ENCODE measurements at regions not wholly inside any gene's neighbourhood (a gene's known extent, or its start where the extent isn't known, plus 50 kb on each side); places are given as distances from the start of the nearest gene placed in this dataset.

GRCh38 chr7:25520516-25520915, 292.2 kb upstream of the NPVF start:
- DNase-seq = no peak

DNA sequence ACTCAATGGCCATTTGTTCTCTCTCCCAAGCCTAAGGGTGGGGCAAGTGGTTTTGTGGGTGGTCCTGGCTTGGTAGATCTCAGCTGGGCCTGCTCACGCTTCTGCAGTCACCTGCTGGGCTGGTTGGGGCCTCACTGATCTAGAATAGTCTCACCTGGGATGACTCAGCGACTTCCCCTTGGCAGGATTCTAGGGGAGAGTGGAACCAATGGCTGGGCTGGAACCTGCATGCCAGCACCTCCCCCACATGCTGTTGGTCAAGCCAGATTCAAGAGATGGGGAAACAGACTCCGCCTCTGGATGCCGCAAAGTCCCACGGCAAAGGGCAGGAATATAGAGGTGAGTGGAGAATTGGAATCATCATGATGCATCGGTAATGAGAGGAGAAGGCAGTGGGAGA, 292.9 kb upstream of the NPVF start:
- DNase-seq = no peak

DNA sequence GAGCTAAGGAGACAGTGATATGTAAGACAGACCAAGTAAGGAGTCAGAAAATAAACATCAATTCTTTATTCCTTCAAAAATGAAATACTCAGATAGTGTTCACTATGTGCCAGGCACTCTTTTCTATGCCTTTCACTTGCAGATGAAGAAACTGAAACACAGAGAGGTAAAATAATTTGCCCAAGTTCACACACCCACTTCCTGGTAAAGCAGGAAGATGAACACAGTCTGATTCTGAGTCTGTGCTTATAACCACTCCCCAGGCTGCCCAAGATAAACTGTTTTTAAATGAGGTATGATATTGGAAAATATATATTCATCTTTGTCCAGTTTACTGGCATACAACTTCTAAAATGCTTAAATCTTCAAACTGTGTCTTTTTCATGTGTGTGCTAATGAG, 294.4 kb upstream of the NPVF start:
- DNase-seq = no peak

GRCh38 chr7:25527665-25528170, 299.4 kb upstream of the NPVF start:
- no peak for DNase-seq

GRCh38 chr7:25529320-25529719, 301.0 kb upstream of the NPVF start:
- DNase-seq = no peak

DNA sequence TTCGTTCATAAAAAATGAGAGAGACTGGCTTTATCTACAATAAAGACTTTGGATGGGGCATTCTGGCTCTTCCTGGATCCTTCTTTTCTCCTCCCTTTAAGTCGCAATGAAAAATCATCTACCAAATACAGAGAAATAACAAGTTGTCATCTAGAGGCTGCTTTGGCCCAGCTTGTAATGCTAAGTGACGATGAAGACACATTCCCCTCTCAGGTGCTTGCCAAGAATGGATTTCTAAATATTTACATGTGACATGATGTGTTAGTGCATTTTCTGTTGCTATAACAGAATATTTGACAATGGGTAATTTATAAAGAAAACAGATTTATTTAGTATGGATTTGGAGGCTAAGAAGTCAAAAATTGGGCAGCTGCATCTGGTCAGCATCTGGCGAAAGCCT, 308.6 kb upstream of the NPVF start:
- DNase-seq = no peak

GRCh38 chr7:25537662-25538375, 309.5 kb upstream of the NPVF start:
- DNase-seq = no peak

DNA sequence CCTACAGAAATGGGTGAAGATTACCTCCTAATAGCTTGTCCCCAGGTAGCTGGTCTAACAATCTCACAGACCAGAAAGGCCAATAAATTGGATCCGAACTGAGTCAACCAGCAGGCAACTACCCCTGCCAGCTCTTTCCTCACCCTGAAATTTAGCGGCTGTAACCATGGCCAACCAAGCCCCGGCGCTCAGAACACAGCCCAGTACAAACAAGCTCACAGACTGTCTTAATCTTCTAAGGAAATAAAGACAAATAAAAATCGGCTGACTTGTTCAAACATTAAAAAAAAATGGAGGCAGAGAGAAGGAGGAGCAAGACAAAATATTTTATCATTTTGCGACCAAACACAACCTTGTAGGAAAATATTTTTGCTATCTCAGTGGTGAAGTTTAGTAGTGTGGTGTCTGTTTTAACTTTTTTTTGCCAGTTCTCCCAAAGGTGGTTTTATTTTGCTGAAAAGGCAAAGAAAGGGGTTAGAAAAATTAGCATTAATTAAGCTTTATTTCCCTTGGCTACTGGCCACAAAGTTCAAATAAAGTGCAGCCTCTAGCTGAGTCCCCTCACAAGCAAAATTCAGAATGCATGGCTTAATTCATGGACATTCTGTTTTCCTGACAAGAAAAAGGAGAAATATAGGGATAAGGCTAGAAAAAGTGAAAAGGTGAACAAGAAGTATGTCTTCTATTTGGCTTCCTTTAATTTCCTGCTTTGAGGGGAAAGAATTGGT, 313.0 kb upstream of the NPVF start:
- no peak for DNase-seq

- DNase-seq = no peak
Measured at GRCh38 chr7:25541877-25542276, 313.6 kb upstream of the NPVF start.

- no peak for DNase-seq
Measured at GRCh38 chr7:25543210-25543609, 314.9 kb upstream of the NPVF start.

- DNase-seq = no peak
Measured at GRCh38 chr7:25543798-25544197, 315.5 kb upstream of the NPVF start.

DNA sequence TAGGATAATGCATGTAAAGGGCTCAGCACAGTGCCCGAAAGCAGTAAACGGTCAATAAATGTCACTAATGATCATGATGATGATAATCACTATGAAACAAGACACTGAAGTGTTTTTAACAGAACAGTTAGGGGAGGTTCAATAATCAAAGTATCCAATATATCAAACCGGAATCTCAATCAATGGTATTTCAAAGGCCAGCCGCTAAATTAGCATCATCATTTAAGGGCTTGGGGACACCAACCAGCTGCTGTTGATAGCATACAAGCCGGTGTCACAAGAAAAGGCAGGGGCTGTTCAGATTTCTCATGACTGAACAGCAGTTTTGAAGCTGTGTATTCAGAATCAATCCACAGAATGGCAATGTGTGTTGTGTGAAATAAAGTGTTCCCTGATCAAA, 316.0 kb upstream of the NPVF start:
- no peak for DNase-seq

DNA sequence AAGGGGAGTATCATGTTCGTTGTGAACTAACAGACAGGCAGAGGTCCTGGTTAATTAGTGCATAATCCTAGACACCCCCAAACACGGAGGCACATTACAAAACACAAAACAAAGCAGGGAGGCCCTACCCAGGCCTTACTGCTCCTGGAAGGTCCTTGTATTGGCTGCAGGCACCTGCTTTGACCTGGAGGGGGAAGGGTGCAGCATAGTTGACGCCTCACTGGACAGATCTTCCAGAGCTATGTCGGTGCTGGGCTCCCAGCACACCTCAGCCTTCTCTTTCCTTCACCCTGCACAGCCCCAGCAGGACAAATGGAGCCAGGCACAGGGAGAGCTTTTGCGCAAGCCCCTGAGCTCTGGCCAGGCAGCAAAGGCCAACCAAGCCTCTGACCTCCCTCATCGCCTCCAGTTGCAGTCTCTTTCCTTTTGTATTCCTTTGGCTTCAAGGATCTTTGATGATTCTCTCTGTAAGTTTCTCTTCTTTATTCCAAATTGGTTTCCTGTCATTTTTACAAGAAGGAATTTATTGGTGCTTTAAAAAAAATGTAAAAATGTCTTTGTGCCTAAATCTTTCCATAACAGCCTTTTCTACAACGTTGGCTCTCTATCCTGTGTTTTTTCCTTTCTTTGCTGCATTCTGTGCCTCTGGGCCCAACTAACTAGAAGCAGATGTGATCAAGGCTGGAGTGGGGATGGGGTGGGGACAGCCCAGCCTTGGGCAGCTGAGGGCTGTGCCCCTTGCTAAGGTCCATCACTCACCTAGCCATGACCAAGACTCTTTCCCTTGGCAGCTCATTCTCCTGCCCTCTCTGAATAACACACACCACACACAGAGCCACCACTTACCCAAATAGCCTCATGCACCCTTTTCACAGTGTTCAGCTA, 317.1 kb upstream of the NPVF start:
- DNase-seq = no peak

- DNase-seq = no peak
Measured at GRCh38 chr7:25546306-25546705, 318.0 kb upstream of the NPVF start.

DNA sequence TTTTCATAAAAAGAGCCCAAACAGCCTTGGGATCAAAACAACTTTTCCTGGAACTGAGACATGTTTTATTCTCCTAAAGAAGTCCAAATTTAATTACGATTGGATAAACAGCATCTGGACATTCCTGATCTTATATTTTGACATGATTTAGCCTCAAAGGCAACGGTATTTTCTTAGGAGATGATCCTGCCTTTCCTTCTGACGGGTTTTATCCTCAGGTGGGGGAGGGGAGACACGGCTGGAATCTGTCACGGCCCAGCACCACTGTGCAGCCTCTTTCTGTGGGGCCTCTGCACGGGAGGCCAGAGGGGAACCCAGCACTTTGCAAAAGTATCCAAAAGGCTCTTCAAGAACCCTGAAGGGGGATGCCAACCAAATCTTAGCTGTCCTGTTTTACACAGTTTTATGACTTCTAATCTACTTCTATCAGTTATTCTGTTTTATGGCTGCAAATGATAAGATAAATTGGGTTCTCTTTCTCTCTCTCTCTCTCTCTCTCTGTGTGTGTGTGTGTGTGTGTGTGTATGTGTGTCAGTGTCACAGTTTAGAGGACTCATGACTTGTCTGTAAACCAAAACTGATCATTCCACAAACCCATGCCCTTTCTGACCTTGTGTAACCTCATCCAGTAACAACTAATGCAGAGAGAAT, 321.1 kb upstream of the NPVF start:
- DNase-seq = no peak

- no peak for DNase-seq
Measured at GRCh38 chr7:25550149-25550548, 321.9 kb upstream of the NPVF start.

GRCh38 chr7:25552998-25553397, 324.7 kb upstream of the NPVF start:
- no peak for DNase-seq

DNA sequence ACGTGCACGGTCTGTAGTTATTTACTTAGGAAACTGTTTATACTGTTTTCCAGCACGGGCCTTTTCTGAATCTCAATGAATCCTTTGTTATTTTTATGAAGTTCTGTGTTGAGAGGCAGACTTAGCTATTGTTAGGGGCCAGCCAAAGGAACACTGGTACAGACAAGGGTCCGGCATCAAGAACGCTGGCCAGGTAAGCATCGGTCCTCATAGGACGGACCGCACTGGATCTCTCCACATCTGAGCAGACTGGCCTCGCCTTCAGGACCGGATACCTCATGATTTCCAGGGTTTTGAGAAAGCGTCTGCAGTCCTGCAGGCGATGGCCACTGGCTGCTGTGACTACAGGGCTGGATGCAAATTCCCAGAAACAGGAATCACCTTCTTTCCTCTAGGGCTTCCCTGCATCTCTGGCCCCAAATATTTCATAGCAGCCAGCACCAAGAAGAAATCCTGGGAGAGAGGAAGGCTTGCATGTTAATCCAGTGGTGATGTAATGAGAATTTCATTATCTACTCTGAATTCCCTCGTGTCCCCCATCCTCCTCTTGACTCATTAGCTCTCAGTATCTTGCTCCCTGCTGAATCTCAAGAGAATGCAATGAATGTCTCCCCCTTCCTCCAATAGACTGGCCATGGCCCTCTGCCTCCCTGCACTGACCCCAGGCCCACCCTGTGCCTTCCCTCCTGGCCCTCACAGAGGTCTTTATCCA, 325.4 kb upstream of the NPVF start:
- DNase-seq = no peak

- no peak for DNase-seq
Measured at GRCh38 chr7:25557379-25557917, 329.2 kb upstream of the NPVF start.

- no peak for DNase-seq
Measured at GRCh38 chr7:25557930-25558329, 329.6 kb upstream of the NPVF start.

GRCh38 chr7:25558605-25559004, 330.3 kb upstream of the NPVF start:
- no peak for DNase-seq

Measured in NCI-H748 treated with DMSO at 0.1 percent for 48 hours (cell line).